Heart right ventricle (tissue), 16 donors: ENCODE measurements at regions not wholly inside any gene's neighbourhood (a gene's known extent, or its start where the extent isn't known, plus 50 kb on each side); places are given as distances from the start of the nearest gene placed in this dataset.

Experiments used
- ATAC-seq, 8 donors: fragments of 200-7000 bp; cut with Tn5 transposase; one replicate each; pipeline ENCODE4 v1.9.1; 2020; ENCODE audit warnings: mild to moderate bottlenecking in 8 of 8, moderate library complexity in 8 of 8, moderate number of reproducible peaks in 1 of 8
- DNase-seq, 2 donors: peaks; one replicate each; pipeline ENCODE4 v3.0.0-alpha.2; 2020
- H3K27ac ChIP-seq, 10 donors: fragments of 200-600 bp; sonication (generic) in 2 of 10; one replicate each; pipeline versions ENCODE4 v1.5.0 to v1.8.0; 2020 to 2022; ENCODE audit warnings: mild to moderate bottlenecking in 3 of 10
- H3K27me3 ChIP-seq, 7 donors: fragments of 200-600 bp; one replicate each; pipeline ENCODE4 v1.8.0; 2021 to 2022; ENCODE audit warnings: mild to moderate bottlenecking in 2 of 7
- H3K36me3 ChIP-seq, 9 donors: fragments of 200-600 bp; sonication (generic) in 1 of 9; one replicate each; pipeline versions ENCODE4 v1.5.0 to v1.8.0; 2020 to 2022; ENCODE audit warnings: mild to moderate bottlenecking in 2 of 9
- H3K4me1 ChIP-seq, 9 donors: fragments of 200-600 bp; sonication (generic) in 1 of 9; one replicate each; pipeline versions ENCODE4 v1.5.0 to v1.8.0; 2020 to 2022; ENCODE audit warnings: mild to moderate bottlenecking in 4 of 9
- H3K4me3 ChIP-seq, 10 donors: fragments of 200-600 bp; sonication (generic) in 2 of 10; one replicate each; pipeline versions ENCODE4 v1.5.0 to v1.8.0; 2020 to 2022; ENCODE audit warnings: mild to moderate bottlenecking in 7 of 10, moderate library complexity in 2 of 10
- H3K9me3 ChIP-seq, 11 donors: fragments of 200-600 bp in 10 of 11; sonication (generic) in 2 of 11; one replicate each; pipeline versions ENCODE4 v1.5.0 to v1.8.0; 2013 to 2022; ENCODE audit warnings: mild to moderate bottlenecking in 2 of 11, control low read depth in 1 of 11, moderate library complexity in 1 of 11
- WGBS, 2 donors: extraction: QIAGEN DNeasy Blood & Tissue Kit; methylation state at CpG; one replicate each; pipeline ENCODE4 v1.1.7; 2013; ENCODE audit warnings: inconsistent platforms in 1 of 2; 5-methylcytosine and 5-hydroxymethylcytosine counted together
- intact Hi-C, 10 donors: fragments of 100-400 bp; cut with DNase I; formaldehyde crosslinking; loops; one replicate each; pipeline versions ENCODE4 v1.11.1 to v1.14.2; 2022
- TF ChIP-seq, protein P1 (sequence below), 9 donors: fragments of 200-600 bp; sonication (generic) in 2 of 9; IDR thresholded peaks; one replicate each; pipeline versions ENCODE4 v1.5.0 to v1.8.0; 2021 to 2022; ENCODE audit warnings: antibody characterized with exemption in 9 of 9, mild to moderate bottlenecking in 5 of 9, moderate library complexity in 1 of 9
- donor health status: Arrhythmogenic right ventricular cardiomyopathy.
- donor health status: ischemic (EF 13 %, LVEDD 7.1; RV severe dilation, severe dysfunction).
- donor health status: healthy with polysubstance abuse.
- donor health status: DM: no; HTN: yes; CAD: no.
- donor health status: DM: no; HTN: no; CAD: no.
- donor health status: ischemic (EF 25% LVEDD 6.9; RV normal size, moderate dysfunction).
- donor health status: ischemic (EF 25% LVEDD 5.7; RV mildly dilated, moderate dysfunction).
- donor health status: healthy.
- donor health status: DM: yes; HTN: yes; CAD: no.
- donor health status: Ischemic cardiomyopathy.
- donor health status: ischemic (EF 35%, LVEDD 5.7; RV mildly dilated, moderate dysfunction).
- donor health status: nonischemic (EF 11% LVEDD 7.7; RV severe dilation, severe dysfunction).
- donor health status: DM: yes; HTN: yes; CAD: no.
- donor health status: PGD.
- donor health status: ischemic (EF 29% LVEDD 5.4; RV normal size, mild dysfunction).
- donor health status: nonischemic (EF 23%, LVEDD 6.1; RV moderate dilation, normal function).

DNA sequence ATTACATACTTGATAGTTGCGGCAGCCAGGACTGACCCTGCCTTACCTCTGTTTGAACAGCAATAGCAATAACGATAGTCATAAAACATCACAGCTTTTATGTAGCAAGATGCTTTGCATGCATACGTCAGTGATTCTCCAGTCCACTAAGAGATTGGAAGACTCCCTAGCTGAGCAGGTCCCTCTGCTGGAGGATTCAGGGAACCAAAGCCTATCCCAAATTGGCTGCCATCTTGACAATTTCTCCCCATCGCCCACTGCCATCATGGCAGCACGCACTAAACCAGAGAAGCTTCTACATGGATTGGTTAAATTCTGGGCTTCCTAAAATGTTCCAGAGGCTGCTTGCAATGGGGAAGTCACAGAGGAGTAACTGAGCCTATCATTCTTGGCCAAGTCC lies 360.6 kb upstream of the XYLT1 start:
- TF ChIP-seq, protein P1, sequence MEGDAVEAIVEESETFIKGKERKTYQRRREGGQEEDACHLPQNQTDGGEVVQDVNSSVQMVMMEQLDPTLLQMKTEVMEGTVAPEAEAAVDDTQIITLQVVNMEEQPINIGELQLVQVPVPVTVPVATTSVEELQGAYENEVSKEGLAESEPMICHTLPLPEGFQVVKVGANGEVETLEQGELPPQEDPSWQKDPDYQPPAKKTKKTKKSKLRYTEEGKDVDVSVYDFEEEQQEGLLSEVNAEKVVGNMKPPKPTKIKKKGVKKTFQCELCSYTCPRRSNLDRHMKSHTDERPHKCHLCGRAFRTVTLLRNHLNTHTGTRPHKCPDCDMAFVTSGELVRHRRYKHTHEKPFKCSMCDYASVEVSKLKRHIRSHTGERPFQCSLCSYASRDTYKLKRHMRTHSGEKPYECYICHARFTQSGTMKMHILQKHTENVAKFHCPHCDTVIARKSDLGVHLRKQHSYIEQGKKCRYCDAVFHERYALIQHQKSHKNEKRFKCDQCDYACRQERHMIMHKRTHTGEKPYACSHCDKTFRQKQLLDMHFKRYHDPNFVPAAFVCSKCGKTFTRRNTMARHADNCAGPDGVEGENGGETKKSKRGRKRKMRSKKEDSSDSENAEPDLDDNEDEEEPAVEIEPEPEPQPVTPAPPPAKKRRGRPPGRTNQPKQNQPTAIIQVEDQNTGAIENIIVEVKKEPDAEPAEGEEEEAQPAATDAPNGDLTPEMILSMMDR (IDR thresholded peaks at IDR 0.05): no peak
- Histone ChIP-seq H3K27ac (no peak overlapping the region), H3K36me3 (no peaks in the 10 kb centered on the region), H3K4me3 (no peak overlapping the region), H3K9me3 (no peaks in the 10 kb centered on the region), H3K4me1 (no peaks in the 10 kb centered on the region), H3K27me3 (peaks cover 0 to 6% (median 0%) of the 10 kb centered on the region in 7 donors)
- ATAC-seq: no peak
- intact Hi-C loops: no loop called here
- 83 to 88% methylated on average over 5 of the region's 5 CpGs for WGBS, 2 donors
- no peak for DNase-seq

DNA sequence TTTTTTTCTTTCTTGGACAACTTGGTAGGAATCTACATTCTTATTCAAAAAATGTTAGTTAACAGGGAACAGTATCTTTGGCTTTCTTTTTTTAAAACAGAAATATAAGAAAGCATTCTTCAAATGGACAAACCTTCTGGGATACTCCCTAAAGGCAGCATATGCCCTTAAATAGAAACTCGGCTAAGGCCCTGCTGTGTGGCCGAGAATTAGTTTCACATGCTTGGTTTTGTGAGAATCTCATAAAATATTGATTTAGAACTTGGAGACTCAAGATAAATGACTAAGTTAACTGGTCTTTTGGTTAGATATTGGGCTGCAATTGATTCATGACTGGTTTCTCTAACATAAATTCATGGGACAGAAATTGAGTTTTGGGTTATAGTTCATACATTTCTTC lies 359.9 kb upstream of the XYLT1 start:
- WGBS, 2 donors: 65 to 75% methylated on average over 2 of the region's 2 CpGs
- ATAC-seq: no peak

GRCh38 chr16:17829811-17830210 lies 359.1 kb upstream of the XYLT1 start:
- Histone ChIP-seq H3K9me3 (no peaks in the 10 kb centered on the region), H3K27ac (no peak overlapping the region), H3K4me3 (no peak overlapping the region), H3K27me3 (no peaks in the 10 kb centered on the region), H3K4me1 (no peaks in the 10 kb centered on the region), H3K36me3 (no peaks in the 10 kb centered on the region)
- DNase-seq (no peak), ATAC-seq (no peak)
- TF ChIP-seq, protein P1 (IDR thresholded peaks at IDR 0.05): no peak
- intact Hi-C loops: no loop called here
- WGBS, 2 donors: 58 to 62% methylated on average over 3 of the region's 3 CpGs

More for the DNA sequence above, 359.9 kb upstream of the XYLT1 start:
- Histone ChIP-seq H3K4me1 (no peaks in the 10 kb centered on the region), H3K27me3 (peaks cover 0 to 6% (median 0%) of the 10 kb centered on the region in 7 donors), H3K9me3 (no peaks in the 10 kb centered on the region), H3K4me3 (no peak overlapping the region), H3K36me3 (no peaks in the 10 kb centered on the region), H3K27ac (no peak overlapping the region)
- TF ChIP-seq, protein P1 (IDR thresholded peaks at IDR 0.05): no peak
- intact Hi-C loops: no loop called here
- no peak for DNase-seq

DNA sequence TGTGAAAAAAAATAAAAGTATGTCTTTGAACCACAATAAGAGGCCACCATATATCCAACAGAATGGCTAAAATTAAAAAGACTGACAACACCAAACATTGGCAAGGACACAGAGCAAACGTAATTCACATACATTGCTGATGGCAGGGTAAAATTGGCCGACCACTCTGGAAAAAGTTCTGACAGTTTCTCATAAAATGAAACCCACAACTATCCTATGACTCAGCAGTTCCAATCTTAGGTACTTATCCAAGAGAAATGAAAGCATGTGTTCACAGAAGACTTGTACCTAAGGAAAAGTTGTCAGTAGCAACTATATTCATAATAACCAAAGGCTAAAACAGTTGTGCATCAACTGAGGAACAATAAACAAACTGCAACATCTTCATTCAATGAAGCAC lies 357.3 kb upstream of the XYLT1 start:
- no peak for ATAC-seq
- WGBS, 2 donors: 35 to 48% methylated on average over 2 of the region's 2 CpGs
- no peak for DNase-seq
- Histone ChIP-seq H3K9me3 (no peaks in the 10 kb centered on the region), H3K36me3 (no peaks in the 10 kb centered on the region), H3K27ac (no peak overlapping the region), H3K27me3 (no peaks in the 10 kb centered on the region), H3K4me1 (no peaks in the 10 kb centered on the region), H3K4me3 (no peak overlapping the region)
- TF ChIP-seq, protein P1 (IDR thresholded peaks at IDR 0.05): no peak
- intact Hi-C loops: no loop called here

DNA sequence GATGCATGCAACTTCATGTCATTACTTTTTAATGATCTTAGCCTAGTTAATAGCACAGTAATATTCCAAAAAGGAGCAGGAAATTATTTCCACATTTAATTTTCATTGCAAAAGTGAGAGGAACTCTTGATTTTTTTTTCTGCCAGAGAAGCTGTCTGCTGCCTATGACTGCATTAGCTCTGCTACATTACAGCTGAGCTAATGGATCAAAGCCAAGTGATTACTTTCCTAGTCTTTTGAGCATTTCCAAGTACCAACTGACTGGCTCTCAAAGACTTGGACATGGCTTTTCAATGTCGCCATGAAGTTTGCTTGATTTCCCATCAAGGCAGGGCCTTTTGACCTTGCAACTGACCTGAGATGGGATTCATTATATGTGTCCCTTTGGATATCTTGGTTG lies 356.6 kb upstream of the XYLT1 start:
- intact Hi-C loops: no loop called here
- TF ChIP-seq, protein P1 (IDR thresholded peaks at IDR 0.05): no peak
- H3K4me3 ChIP-seq: no peak overlapping the region
- H3K9me3 ChIP-seq: no peaks in the 10 kb centered on the region
- no peaks in the 10 kb centered on the region for H3K36me3 ChIP-seq
- ATAC-seq (no peak), DNase-seq (no peak)
- WGBS, 2 donors: 86 to 92% methylated on average over 1 of the region's 1 CpG
- no peaks in the 10 kb centered on the region for H3K27me3 ChIP-seq
- no peak overlapping the region for H3K27ac ChIP-seq
- H3K4me1 ChIP-seq: no peaks in the 10 kb centered on the region
